ENCODE measurements at regions not wholly inside any gene's neighbourhood (a gene's known extent, or its start where the extent isn't known, plus 50 kb on each side); places are given as distances from the start of the nearest gene placed in this dataset.
A peak's percentile ranks its signal among the peaks of the same experiment; 100 is the strongest.

DNA sequence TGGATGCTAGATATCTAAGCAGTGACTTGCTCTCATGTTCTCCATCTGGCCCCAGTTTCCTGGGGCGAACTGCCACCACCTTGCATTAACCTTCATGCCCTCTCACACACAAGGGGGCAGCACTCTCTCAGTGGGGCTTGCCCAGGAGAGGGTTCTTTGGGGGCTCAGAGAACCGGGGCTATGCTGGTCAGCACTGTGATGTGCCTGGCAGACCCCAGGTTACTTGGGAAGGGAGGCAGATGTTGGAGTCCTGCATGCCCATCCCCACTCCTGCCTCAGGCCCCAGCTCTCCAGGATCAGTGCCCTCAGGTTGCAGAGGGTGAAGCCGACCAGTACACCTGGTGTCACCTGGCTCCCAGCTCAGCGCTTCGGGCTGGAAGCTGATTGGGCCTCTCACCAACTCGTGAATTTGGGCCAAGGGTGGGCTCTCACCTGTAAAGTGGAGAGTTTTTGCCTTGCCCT, 396.2 kb upstream of the HS6ST1 start:
- H3K4me3 ChIP-seq (replicated peaks; ENCODE audit: low read depth, low read length) = no peak overlapping the region
- TF ChIP-seq, protein P1, sequence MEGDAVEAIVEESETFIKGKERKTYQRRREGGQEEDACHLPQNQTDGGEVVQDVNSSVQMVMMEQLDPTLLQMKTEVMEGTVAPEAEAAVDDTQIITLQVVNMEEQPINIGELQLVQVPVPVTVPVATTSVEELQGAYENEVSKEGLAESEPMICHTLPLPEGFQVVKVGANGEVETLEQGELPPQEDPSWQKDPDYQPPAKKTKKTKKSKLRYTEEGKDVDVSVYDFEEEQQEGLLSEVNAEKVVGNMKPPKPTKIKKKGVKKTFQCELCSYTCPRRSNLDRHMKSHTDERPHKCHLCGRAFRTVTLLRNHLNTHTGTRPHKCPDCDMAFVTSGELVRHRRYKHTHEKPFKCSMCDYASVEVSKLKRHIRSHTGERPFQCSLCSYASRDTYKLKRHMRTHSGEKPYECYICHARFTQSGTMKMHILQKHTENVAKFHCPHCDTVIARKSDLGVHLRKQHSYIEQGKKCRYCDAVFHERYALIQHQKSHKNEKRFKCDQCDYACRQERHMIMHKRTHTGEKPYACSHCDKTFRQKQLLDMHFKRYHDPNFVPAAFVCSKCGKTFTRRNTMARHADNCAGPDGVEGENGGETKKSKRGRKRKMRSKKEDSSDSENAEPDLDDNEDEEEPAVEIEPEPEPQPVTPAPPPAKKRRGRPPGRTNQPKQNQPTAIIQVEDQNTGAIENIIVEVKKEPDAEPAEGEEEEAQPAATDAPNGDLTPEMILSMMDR (IDR thresholded peaks at IDR 0.05; ENCODE audit: low read depth, low read length, missing control alignments) = peak; percentile 9
- no peak for DNase-seq (ENCODE audit: extremely low read depth, low read depth)

DNA sequence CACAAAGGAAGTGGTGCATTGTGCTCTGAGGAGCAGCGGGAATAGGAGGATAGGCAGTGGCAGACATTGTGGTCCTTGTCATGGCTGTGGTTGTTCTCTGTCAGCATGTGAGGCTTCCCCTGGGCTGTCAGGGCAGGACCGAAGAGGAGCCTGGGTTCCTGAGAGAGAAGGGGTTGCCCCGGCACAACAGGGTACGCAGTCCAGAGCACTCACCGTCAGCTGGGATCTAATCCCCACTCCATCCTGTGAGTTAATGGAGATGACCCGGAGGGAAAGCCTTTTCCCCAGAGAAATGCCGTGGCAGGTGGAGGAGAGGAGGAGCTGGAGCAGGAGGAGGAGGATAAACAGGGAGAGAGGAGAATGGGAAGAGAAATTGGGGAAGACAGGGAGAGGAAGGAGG, 396.7 kb upstream of the HS6ST1 start:
- TF ChIP-seq, protein P1 (IDR thresholded peaks at IDR 0.05; ENCODE audit: low read depth, low read length, missing control alignments) = no peak
- DNase-seq (ENCODE audit: extremely low read depth, low read depth) = no peak
- H3K4me3 ChIP-seq (replicated peaks; ENCODE audit: low read depth, low read length) = no peak overlapping the region

DNA sequence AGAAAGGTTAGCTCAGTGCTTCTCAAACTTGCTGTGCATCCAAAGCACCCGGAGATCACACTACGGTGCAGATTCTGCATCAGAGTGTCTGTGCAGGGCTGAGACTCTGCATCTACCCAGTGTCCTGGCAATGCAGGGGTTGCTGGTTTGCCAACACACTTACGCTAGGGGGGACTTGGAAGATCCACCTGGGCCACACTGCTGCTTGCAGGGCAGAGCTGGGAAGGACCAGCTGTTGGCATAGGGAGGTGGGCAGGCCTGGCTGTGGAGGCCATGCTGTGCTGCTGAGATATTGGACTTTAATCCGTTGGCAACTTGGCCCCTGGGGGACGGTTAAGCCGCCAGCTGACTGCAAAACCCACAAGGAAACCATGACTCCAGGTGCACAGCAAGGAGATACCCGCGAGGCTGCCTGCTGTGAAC, 397.6 kb upstream of the HS6ST1 start:
- no peak overlapping the region for H3K4me3 ChIP-seq (replicated peaks; ENCODE audit: low read depth, low read length)
- TF ChIP-seq, protein P1 (IDR thresholded peaks at IDR 0.05; ENCODE audit: low read depth, low read length, missing control alignments) = no peak
- no peak for DNase-seq (ENCODE audit: extremely low read depth, low read depth)

DNA sequence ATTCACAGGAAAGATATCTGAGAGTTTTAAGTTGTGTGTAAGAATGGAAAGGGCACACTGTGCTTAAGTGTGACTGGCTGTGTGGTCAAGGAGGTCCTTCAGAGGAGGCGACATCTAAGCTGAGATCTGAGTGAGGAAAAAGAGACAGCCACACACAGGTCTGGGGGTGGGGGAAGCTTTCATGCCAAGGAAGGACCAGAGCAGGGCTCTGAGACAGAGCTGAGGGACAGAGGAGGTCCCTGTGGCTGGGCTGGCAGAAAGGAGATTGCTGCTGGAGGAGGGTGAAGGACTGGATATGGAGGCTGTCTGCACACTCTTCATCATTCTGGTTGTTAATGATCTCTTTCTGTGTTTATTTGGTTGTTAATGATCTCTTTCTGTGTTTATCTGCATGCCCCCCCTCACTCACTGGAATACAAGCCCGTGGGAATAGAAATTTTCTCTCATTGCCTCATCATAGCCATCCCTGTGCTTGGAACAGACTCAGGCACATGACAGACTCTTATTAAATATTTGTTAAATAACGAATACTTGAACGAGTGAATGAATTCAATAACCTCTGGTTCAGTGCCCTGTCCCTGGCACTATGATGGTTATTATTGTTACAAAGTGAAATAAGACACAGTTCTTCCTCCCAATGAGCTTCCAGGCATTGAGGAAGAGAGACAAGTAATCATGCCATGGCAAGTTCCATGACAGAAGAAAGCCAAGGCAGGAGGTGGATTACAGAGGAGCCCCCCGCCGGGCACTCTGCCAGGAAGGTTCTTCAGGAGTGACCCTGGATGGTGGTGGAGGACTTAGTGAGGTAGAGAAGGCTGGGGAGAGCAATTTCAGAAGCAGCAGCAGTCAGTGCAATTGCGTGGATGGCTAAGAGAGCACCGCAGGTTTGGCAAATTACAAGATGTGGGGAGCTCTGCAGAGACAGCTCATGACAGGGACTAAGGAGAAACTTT, 399.4 kb upstream of the HS6ST1 start:
- no peak overlapping the region for H3K4me3 ChIP-seq (replicated peaks; ENCODE audit: low read depth, low read length)
- TF ChIP-seq, protein P1 (IDR thresholded peaks at IDR 0.05; ENCODE audit: low read depth, low read length, missing control alignments) = no peak
- no peak for DNase-seq (ENCODE audit: extremely low read depth, low read depth)

DNA sequence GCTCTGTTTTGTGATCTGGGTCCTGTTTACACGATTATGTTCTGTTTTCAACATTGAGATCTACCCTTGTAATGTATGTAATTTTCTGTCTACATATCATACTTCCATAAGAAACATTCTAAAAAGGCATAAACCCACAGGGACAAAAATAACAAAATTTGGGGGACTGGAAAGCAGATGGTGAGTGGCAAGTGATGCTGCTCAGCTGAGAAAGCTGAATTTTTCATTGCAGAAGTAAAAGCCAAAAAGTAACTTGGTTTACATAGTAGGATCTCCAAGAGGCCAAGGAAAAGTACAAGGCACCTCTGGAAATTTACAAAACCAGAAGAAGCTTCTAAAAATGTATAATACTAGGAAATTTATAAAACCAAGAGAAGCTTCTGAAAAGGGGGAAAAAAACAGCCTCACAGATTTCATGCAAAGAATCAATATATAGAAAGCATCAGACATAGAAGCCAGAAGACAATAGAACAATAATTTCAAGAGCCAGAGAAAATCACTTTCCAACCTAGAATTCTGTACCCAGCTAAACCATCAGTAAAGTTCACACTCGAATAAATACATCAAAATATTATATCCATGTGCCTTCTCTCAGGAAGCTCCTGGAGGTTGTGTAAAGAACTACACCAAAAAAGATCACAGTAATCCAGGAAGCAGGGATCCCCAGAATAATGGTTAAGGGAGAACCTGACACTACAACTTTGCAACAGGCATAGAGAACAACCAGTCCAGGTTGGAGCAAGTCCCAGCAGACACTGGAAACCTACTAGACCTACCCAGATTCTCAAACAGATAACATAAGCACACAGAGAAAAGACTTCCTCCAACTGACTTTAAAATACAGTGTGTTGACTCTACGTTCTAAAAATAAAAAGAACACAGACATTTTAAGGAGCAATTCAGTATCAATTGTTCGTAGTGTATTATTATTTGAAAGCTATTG, 401.7 kb upstream of the HS6ST1 start:
- no peak for DNase-seq (ENCODE audit: extremely low read depth, low read depth)
- TF ChIP-seq, protein P1 (IDR thresholded peaks at IDR 0.05; ENCODE audit: low read depth, low read length, missing control alignments) = peak; percentile 4
- H3K4me3 ChIP-seq (replicated peaks; ENCODE audit: low read depth, low read length) = no peak overlapping the region

DNA sequence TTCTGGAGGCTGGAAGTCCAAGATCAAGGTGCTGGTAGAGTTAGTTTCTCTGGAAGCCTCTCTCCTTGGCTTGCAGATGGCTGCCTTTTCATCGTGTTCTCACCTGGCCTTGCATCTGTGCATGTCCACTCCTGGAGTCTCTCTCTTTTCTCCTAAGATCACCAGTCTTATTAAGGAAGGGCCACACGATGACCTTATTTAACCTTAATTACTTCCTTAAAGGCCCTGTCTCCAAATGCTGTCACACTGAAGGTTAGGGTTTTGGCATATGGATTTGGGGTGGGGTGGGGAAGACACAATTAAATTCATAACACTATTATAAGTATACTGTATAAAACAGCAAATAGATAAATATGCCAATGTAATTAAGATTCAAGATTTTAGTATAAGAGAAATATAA, 402.4 kb upstream of the HS6ST1 start:
- H3K4me3 ChIP-seq (replicated peaks; ENCODE audit: low read depth, low read length) = no peak overlapping the region
- no peak for DNase-seq (ENCODE audit: extremely low read depth, low read depth)
- TF ChIP-seq, protein P1 (IDR thresholded peaks at IDR 0.05; ENCODE audit: low read depth, low read length, missing control alignments) = no peak
